Parathyroid adenoma (tissue), 2 donors: ENCODE measurements at regions not wholly inside any gene's neighbourhood (a gene's known extent, or its start where the extent isn't known, plus 50 kb on each side); places are given as distances from the start of the nearest gene placed in this dataset.

Experiments used
- H2AFZ ChIP-seq: fragments of 300-600 bp; sonication (generic); one replicate; pipeline ENCODE4 v1.7.0; 2017; ENCODE audit warnings: antibody characterized with exemption, mild to moderate bottlenecking
- H3K27ac ChIP-seq: fragments of 300-600 bp; sonication (generic); one replicate; pipeline ENCODE4 v1.7.0; 2017
- H3K27me3 ChIP-seq: fragments of 300-600 bp; sonication (generic); one replicate; pipeline ENCODE4 v1.7.0; 2017; ENCODE audit warnings: low read length; ENCODE audit not compliant: control insufficient read depth, insufficient read depth
- H3K36me3 ChIP-seq: fragments of 300-600 bp; sonication (generic); one replicate; pipeline ENCODE4 v1.7.0; 2017; ENCODE audit warnings: low read length; ENCODE audit not compliant: control insufficient read depth, insufficient read depth
- H3K4me1 ChIP-seq: fragments of 300-600 bp; sonication (generic); one replicate; pipeline ENCODE4 v1.7.0; 2017; ENCODE audit warnings: control low read depth
- H3K4me2 ChIP-seq: fragments of 300-600 bp; sonication (generic); one replicate; pipeline ENCODE4 v1.7.0; 2017; ENCODE audit warnings: low read length
- H3K4me3 ChIP-seq: fragments of 300-600 bp; sonication (generic); one replicate; pipeline ENCODE4 v1.7.0; 2017; ENCODE audit warnings: low read depth, low read length
- H3K79me2 ChIP-seq: fragments of 300-600 bp; sonication (generic); one replicate; pipeline ENCODE4 v1.7.0; 2017; ENCODE audit warnings: control low read depth
- H3K9ac ChIP-seq: fragments of 300-600 bp; sonication (generic); one replicate; pipeline ENCODE4 v1.7.0; 2017; ENCODE audit warnings: mild to moderate bottlenecking
- H3K9me3 ChIP-seq: fragments of 300-600 bp; sonication (generic); one replicate; pipeline ENCODE4 v1.7.0; 2017; ENCODE audit warnings: low read length; ENCODE audit not compliant: control insufficient read depth
- CTCF ChIP-seq: fragments of 300-600 bp; sonication (generic); IDR thresholded peaks from one replicate; pipeline ENCODE4 v1.7.0; 2017; ENCODE audit warnings: antibody characterized with exemption, mild to moderate bottlenecking
- donor health status: primary hyperparathyroidism.

- TF ChIP-seq CTCF, result no peak
- no peak overlapping the region for H3K9ac ChIP-seq
- H3K4me3 ChIP-seq, result no peak overlapping the region
- H3K36me3 ChIP-seq, result no peaks in the 10 kb centered on the region
- peak overlapping the region; percentile 29 for H2AFZ ChIP-seq
- H3K27ac ChIP-seq, result no peak overlapping the region
- H3K27me3 ChIP-seq, result no peaks in the 10 kb centered on the region
- H3K9me3 ChIP-seq, result no peaks in the 10 kb centered on the region
- H3K4me1 ChIP-seq, result peaks cover 4% of the 10 kb centered on the region
- no peak overlapping the region for H3K4me2 ChIP-seq
- H3K79me2 ChIP-seq, result no peaks in the 10 kb centered on the region
Observed at GRCh38 chr13:51534041-51534817, 50.0 kb upstream of the WDFY2 start.
